DMS153 treated with DMSO at 0.1 percent for 48 hours (cell line): ENCODE measurements at regions not wholly inside any gene's neighbourhood (a gene's known extent, or its start where the extent isn't known, plus 50 kb on each side); places are given as distances from the start of the nearest gene placed in this dataset.
A peak's percentile ranks its signal among the peaks of the same experiment; 100 is the strongest.

Experiments
- DNase-seq: peaks from one replicate; lab custom pipeline; 2025; ENCODE audit not compliant: unreplicated experiment; lab: John Stamatoyannopoulos, UW

DNA sequence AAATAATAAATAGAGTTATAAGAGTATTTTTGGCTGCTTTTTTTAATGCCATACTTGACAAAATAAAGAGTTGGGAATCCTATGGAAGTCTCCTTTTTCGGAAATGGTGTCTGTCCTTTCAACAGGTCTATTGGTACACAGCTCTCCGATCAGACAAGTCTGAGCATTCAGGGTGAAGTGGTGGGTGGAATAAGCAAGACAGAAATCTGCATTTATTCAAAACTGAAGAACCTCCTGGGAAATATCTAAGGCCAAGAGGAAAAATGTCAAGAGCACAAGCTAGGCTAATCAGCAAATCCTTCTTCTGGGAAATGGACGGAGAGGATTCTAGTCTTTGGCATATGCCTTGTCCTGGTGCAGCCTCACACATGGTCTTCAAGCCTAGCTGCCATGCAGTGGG is 309.0 kb downstream of the CENPC start:
- DNase-seq = no peak

- DNase-seq = no peak
Measured at GRCh38 chr4:67234296-67234695, 311.0 kb downstream of the CENPC start.

GRCh38 chr4:67229148-67229547 is 316.2 kb downstream of the CENPC start:
- no peak for DNase-seq

DNA sequence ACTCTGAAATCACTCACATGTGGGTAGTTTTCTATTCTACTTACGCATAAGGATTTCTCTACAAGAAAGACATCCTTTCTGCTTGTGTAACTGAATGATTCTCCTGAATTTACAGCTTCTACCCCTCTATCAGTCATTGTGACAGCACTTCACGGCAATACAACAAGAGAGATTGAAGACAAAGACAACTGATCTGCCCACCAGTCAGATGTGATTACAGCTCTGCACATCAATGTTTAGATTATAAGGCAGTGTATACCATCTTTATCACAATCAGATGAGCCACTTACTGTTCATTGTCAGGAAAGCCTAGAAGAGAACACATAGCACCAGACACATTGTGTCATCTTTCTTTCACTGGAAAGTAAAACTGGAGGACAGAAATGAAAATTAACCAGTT is 324.4 kb downstream of the CENPC start:
- DNase-seq = no peak

- no peak for DNase-seq
Measured at GRCh38 chr4:67218883-67219282, 326.4 kb downstream of the CENPC start.

DNA sequence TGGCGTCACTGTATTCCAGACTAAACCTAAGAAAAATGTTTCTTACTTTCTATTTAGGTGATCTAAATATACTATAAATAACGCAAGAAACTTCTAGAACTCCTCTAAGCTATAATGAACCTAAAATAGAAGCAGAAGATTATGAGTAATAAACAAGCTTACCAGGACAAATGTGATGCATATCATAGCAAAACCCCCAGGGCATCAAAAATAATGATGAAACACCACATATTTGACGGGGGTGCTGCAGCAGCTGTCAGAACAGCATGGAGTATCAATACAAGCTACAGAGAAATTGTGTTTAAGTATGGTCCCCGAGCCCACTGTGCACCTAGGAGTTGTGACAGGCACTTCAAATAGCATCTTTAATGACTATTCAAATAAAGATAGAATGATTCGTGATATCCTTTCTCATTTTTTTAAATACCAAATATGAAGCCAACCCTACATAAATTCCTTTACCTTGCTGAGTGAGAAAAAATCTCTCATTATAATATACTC is 337.3 kb downstream of the CENPC start:
- no peak for DNase-seq

DNA sequence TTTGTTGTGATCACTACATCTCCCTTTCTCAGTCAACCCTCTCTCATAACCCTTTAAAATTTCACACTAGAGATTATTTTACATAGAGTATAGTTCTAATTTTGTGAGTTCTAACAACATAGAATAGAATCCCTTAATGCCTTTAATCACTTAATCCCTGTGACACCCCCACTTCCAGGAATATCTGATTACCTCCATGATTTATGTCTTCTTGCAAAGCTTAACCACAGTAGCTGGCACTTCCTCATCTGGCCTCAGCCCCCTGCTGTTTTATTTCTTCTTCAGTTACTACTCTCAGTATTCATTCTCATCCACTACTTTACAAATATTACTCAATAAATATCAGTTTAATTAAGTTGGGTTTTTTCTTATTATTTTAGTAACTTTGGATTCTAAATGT is 340.9 kb downstream of the CENPC start:
- DNase-seq = no peak

GRCh38 chr4:67201334-67201733 is 344.0 kb downstream of the CENPC start:
- no peak for DNase-seq

- peak; percentile 22 for DNase-seq
Measured at GRCh38 chr4:67198727-67199126, 346.6 kb downstream of the CENPC start.

GRCh38 chr4:67167849-67168248 is 377.5 kb downstream of the CENPC start:
- no peak for DNase-seq

GRCh38 chr4:67162690-67163089 is 382.6 kb downstream of the CENPC start:
- no peak for DNase-seq

DNA sequence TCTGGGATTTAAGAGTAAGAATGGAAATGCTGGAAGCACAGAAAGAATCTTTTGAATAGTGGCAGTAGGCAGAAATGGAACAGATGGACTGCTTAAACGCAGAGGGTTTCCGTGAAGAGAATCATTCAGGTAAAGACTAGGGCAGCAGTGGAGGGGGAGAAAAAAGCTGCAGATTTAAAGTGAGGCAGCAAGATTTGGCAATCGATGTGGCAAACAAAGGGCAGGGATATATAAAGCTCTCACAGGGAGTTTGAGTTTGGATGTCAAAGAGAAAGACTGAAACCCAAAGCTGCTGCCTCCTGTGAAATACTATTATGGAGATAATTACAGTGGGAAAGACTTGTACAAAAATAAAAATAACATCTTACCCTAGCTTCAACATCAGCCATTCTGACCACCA is 384.0 kb downstream of the CENPC start:
- DNase-seq = no peak

DNA sequence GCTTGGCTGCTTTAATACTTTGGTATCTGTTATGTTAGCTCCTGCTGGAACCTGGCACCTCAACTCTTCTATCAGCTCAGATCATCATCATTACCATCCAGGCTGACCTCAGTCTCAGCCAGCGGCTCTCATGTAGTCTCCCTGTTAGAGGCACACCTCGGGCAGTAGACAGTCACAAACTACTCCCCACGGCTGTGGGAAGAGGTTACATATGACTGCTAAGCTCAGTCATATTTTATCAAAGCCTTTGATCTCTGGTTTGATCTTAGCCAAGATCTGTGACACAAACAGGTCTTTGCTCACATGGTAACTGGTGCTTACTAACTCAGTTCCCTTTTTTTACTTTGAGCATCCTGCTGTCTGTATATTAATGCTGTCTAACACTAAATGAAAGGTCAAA is 384.9 kb downstream of the CENPC start:
- DNase-seq = no peak

GRCh38 chr4:67158666-67159065 is 386.6 kb downstream of the CENPC start:
- DNase-seq = no peak

DNA sequence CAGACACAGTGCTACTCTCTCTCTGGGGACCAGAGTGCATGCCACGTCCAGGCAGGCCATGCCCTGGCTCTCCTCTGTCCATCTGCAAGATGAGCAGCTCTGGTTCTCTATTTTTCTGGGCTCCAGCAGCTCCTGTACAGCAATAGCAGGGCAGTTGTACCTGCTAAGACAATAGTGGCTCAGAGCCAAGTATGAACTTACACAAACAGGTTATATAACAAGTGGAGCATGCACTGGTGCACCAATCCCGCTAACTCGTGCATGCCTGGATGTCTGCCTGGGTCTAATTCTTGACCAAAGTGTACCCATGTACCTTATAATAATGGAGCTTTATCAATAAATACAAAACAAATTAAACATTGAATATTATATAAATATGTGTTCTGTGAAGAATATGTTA is 392.3 kb downstream of the CENPC start:
- no peak for DNase-seq

- no peak for DNase-seq
Measured at GRCh38 chr4:67151376-67152343, 393.6 kb downstream of the CENPC start.

- DNase-seq = no peak
Measured at GRCh38 chr4:67141586-67141985, 403.7 kb downstream of the CENPC start.

- DNase-seq = no peak
Measured at GRCh38 chr4:67134616-67135015, 410.7 kb downstream of the CENPC start.

GRCh38 chr4:67133162-67133561 is 412.1 kb downstream of the CENPC start:
- DNase-seq = no peak

DNA sequence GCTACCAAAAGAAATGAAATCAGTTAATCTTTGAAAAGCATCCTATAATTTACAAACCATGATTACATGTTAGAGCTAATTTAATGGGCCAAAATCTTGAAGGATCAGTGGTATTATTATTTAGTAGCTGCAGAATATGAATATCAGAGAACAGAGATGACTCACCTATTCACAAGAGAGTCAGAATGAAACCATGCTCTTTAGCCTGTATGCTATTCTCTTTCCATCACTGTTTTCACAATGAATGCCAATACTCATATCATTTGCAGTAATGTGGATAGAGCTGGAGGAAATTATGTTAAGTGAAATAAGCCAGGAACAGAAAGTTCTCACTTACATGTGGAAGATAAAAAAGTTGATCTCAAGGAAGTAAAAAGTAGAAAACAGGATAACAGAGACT is 414.1 kb downstream of the CENPC start:
- DNase-seq = no peak

DNA sequence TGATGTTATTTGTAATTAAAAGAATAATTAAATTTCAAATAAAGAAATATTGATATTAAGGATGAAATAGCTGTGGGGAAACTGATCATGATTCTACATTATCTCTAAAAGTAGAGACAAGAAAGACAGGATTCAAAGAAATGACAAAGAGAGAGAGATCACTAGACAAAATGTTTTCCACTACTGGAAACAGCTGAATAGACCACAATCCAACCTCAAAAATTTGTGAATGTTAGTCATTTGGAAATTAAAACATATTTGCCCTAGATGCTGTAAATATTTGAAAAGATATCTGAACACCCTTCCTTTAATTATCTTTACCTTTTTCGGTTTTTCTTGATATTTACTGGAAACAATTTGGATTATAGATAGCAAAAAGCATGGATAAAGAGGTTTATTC is 414.9 kb downstream of the CENPC start:
- DNase-seq = no peak

GRCh38 chr4:67126570-67126969 is 418.7 kb downstream of the CENPC start:
- no peak for DNase-seq
